BJ (cell line): ENCODE measurements at regions not wholly inside any gene's neighbourhood (a gene's known extent, or its start where the extent isn't known, plus 50 kb on each side); places are given as distances from the start of the nearest gene placed in this dataset.

Experiments
- CTCF ChIA-PET: fragments of 350-600 bp; formaldehyde crosslinking; extraction: SDS; loops from one replicate; lab custom pipeline; 2021; ENCODE audit warnings: antibody characterized with exemption, inconsistent platforms; lab: Yijun Ruan, JAX
- POLR2A ChIA-PET: fragments of 300-600 bp; sonication (Branson Sonifier 250); formaldehyde crosslinking; extraction: SDS; loops from one replicate; lab custom pipeline; 2021; ENCODE audit warnings: antibody characterized with exemption; lab: Charles Lee
- DNase-seq: peaks from one replicate; pipeline ENCODE4 v3.0.0-alpha.2; 2011; ENCODE audit warnings: low read depth
- H3K27me3 ChIP-seq: 2 replicates; pipeline ENCODE4 v1.6.0; 2011; ENCODE audit warnings: low read length; ENCODE audit not compliant: control insufficient read depth, insufficient read depth
- H3K36me3 ChIP-seq: 2 replicates; pipeline ENCODE4 v1.5.1; 2011; ENCODE audit warnings: low read length; ENCODE audit not compliant: control insufficient read depth, insufficient read depth
- H3K4me3 ChIP-seq: 2 replicates; pipeline ENCODE4 v1.5.1; 2011; ENCODE audit warnings: low read depth, mild to moderate bottlenecking, control low read depth, low read length
- CTCF ChIP-seq: IDR thresholded peaks from 2 replicates; pipeline ENCODE4 v1.5.1; 2011; ENCODE audit warnings: low read depth, mild to moderate bottlenecking, control low read depth, inconsistent platforms, low read length, moderate library complexity; ENCODE audit not compliant: insufficient read depth

- H3K36me3 ChIP-seq = no peaks in the 10 kb centered on the region
- DNase-seq = no peak
- H3K27me3 ChIP-seq = no peaks in the 10 kb centered on the region
- no peak for TF ChIP-seq CTCF
- ChIA-PET CTCF (interaction anchor here (1.1 to 2.3 kb wide), 2 partner anchors 9 to 43 kb away, joined by 3 to 9 read pairs; no protein-coding TSS in a partner anchor), POLR2A (no interaction called here)
- no peak overlapping the region for H3K4me3 ChIP-seq
These were observed 557.3 kb upstream of the KCNMB2 start for GRCh38 chr3:177978946-177979345.

GRCh38 chr3:177979703-177980102 is 556.5 kb upstream of the KCNMB2 start:
- DNase-seq = no peak
- ChIA-PET POLR2A (no interaction called here), CTCF (no interaction called here)
- no peak for TF ChIP-seq CTCF
- no peak overlapping the region for H3K4me3 ChIP-seq
- no peaks in the 10 kb centered on the region for H3K36me3 ChIP-seq
- H3K27me3 ChIP-seq = no peaks in the 10 kb centered on the region

- Histone ChIP-seq H3K27me3 (no peaks in the 10 kb centered on the region), H3K36me3 (no peaks in the 10 kb centered on the region), H3K4me3 (no peak overlapping the region)
- POLR2A ChIA-PET = no interaction called here
- CTCF ChIA-PET = no interaction called here
- no peak for TF ChIP-seq CTCF
- DNase-seq = no peak
These were observed 554.7 kb upstream of the KCNMB2 start for GRCh38 chr3:177981576-177981975.

GRCh38 chr3:177982034-177982433 is 554.2 kb upstream of the KCNMB2 start:
- H3K36me3 ChIP-seq = no peaks in the 10 kb centered on the region
- TF ChIP-seq CTCF = no peak
- H3K27me3 ChIP-seq = no peaks in the 10 kb centered on the region
- CTCF ChIA-PET = no interaction called here
- H3K4me3 ChIP-seq = no peak overlapping the region
- no peak for DNase-seq
- POLR2A ChIA-PET = no interaction called here

GRCh38 chr3:177983320-177983719 is 552.9 kb upstream of the KCNMB2 start:
- no peak for TF ChIP-seq CTCF
- Histone ChIP-seq H3K4me3 (no peak overlapping the region), H3K27me3 (no peaks in the 10 kb centered on the region), H3K36me3 (no peaks in the 10 kb centered on the region)
- CTCF ChIA-PET = no interaction called here
- POLR2A ChIA-PET = no interaction called here
- no peak for DNase-seq
